ENCODE measurements at regions not wholly inside any gene's neighbourhood (a gene's known extent, or its start where the extent isn't known, plus 50 kb on each side); places are given as distances from the start of the nearest gene placed in this dataset.
"Not testable (repeated sequence)": the region's sequence is repeated elsewhere in the genome, so short reads cannot be mapped to it uniquely, and the experiment has no call there.

DNA sequence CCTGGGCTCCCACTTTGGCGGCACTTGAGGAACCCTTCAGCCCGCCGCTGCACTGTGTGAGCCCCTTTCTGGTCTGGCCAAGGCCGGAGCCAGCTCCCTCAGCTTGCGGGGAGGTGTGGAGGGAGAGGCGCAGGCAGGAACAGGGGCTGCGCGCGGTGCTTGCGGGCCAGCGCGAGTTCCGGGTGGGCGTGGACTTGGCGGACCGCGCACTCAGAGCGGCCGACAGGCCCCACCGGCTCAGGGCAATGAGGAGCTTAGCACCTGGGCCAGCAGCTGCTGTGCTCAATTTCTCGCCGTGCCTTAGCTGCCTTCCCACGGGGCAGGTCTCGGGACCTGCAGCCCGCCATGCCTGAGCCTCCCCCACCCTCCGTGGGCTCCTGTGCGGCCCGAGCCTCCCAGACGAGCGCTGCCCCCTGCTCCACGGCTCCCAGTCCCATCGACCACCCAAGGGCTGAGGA, 324.8 kb downstream of the RAD51AP2 start:
- H3K27me3 Mint-ChIP-seq (ENCODE audit: low read depth); CTCF ChIA-PET; DNase-seq; H3K36me3 Mint-ChIP-seq (ENCODE audit: low read depth); intact Hi-C loops (cut with micrococcal nuclease); H3K4me3 Mint-ChIP-seq; H3K4me1 Mint-ChIP-seq (ENCODE audit: low read depth); H3K27ac Mint-ChIP-seq; H3K9me3 Mint-ChIP-seq: not testable (repeated sequence)

DNA sequence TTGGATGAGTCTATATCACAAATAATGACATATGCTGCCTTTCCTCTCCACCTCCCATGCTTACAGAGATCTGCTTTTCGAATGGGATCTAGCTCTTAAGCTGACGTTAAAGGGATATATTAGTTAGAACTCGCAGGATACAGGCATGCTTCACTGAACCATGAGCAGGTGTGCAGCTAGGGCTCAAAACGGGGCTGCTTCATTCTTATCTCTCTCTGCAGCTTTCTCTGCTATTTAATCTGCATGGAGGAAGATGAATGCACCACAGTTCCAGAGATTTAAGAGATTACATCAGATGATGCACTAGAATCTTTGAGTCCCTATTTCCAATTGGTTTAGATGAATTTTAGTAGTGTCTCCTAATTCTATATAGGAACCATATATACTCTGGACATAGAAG, 327.0 kb downstream of the RAD51AP2 start:
- no peak for DNase-seq
- Mint-ChIP-seq H3K27me3 (ENCODE audit: low read depth) (no peaks in the 10 kb centered on the region), H3K36me3 (ENCODE audit: low read depth) (no peaks in the 10 kb centered on the region), H3K4me3 (no peak overlapping the region), H3K27ac (no peak overlapping the region), H3K4me1 (ENCODE audit: low read depth) (no peaks in the 10 kb centered on the region), H3K9me3 (peaks cover 2% of the 10 kb centered on the region)
- CTCF ChIA-PET = no interaction called here
- intact Hi-C loops (cut with micrococcal nuclease) = no loop called here

DNA sequence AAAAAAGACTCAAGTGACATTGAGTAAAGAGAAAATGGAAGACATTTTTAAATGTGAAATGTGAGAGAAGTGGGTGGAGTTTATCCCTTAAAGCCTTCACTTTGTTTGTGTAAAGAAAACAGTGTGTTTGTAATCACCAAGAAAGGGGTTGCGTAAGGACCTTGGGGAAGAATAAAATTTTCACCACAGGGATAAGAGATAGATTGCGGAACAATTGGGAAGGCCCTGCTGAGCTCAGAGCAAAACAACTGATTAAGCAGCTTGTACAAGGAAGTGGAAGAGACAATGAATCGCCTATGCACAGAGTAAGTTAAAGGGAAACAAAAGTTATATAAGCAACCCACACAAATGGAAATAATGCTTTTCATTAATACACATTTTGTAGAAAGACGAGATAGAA, 327.7 kb downstream of the RAD51AP2 start:
- CTCF ChIA-PET = interaction anchor here (0.7 kb wide), 1 partner anchor 9 kb away, joined by 5 read pairs; no protein-coding TSS in a partner anchor
- Mint-ChIP-seq H3K36me3 (ENCODE audit: low read depth) (no peaks in the 10 kb centered on the region), H3K27me3 (ENCODE audit: low read depth) (no peaks in the 10 kb centered on the region), H3K9me3 (peaks cover 2% of the 10 kb centered on the region), H3K4me1 (ENCODE audit: low read depth) (no peaks in the 10 kb centered on the region), H3K27ac (no peak overlapping the region), H3K4me3 (no peak overlapping the region)
- intact Hi-C loops (cut with micrococcal nuclease) = no loop called here
- no peak for DNase-seq

DNA sequence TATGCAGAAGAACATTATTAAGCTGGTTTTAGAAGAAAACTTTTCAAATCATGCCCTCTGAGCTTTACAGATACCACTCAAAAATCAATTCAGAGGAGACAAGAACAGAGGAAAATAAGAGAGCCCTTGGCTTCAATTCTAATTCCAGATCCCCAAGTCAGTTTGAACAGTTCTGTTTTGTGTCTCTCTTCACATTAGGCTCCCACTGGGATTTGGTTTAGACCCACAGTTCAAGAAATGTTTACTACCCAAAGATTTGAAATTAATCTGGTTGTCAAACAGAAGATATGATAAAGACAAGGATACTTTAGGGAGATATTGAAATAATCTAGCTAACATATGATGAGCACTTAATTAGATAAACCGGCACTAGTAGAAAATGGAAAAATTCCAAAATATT, 329.5 kb downstream of the RAD51AP2 start:
- DNase-seq = no peak
- CTCF ChIA-PET = no interaction called here
- Mint-ChIP-seq H3K27me3 (ENCODE audit: low read depth) (no peaks in the 10 kb centered on the region), H3K4me3 (no peak overlapping the region), H3K9me3 (peaks cover 2% of the 10 kb centered on the region), H3K36me3 (ENCODE audit: low read depth) (no peaks in the 10 kb centered on the region), H3K27ac (no peak overlapping the region), H3K4me1 (ENCODE audit: low read depth) (no peaks in the 10 kb centered on the region)
- intact Hi-C loops (cut with micrococcal nuclease) = no loop called here

DNA sequence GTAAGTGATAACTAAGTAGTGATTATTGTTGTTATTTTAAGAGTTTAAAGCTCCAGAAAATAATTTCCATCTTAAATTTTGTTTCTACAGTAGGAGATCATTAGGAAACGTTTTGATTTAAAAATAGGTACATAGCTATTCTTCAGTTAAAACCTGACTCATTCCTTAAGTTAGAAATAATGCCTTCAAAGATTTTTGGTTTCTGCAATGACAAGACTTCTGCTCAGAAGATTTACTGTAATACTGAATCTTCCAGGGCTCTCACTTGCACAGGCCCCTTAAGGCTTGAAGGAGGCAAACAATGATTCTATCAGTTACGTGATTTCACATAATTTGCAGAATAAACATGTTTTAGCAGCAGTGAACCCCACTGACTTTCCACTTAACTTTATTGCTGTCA, 333.7 kb downstream of the RAD51AP2 start:
- CTCF ChIA-PET = interaction anchor here (0.9 kb wide), 2 partner anchors 39 to 125 kb away, joined by 3 to 4 read pairs; no protein-coding TSS in a partner anchor
- intact Hi-C loops (cut with micrococcal nuclease) = no loop called here
- H3K9me3 Mint-ChIP-seq = peaks cover 3% of the 10 kb centered on the region
- H3K27me3 Mint-ChIP-seq (ENCODE audit: low read depth) = no peaks in the 10 kb centered on the region
- no peaks in the 10 kb centered on the region for H3K36me3 Mint-ChIP-seq (ENCODE audit: low read depth)
- DNase-seq = no peak
- no peak overlapping the region for H3K4me3 Mint-ChIP-seq
- H3K4me1 Mint-ChIP-seq (ENCODE audit: low read depth) = no peaks in the 10 kb centered on the region
- H3K27ac Mint-ChIP-seq = no peak overlapping the region

DNA sequence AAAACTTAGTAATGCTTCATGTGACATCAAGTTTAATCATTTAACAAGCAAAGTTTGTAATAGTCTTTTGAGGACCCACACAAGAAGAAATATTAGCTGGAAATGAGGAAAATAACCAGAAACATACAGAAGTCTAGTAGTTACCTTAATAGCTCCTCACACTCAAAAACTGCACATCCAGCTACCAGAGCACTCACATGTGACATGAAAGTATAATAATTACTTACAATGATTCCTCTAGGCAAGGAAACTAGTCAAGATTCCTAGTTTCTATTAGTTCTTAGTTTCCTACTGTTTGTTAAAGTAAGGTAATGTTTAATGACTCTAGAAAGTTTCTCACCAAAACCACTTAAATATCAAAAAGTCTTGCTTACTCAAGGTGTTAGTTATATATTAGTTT, 335.8 kb downstream of the RAD51AP2 start:
- no peaks in the 10 kb centered on the region for H3K36me3 Mint-ChIP-seq (ENCODE audit: low read depth)
- H3K27me3 Mint-ChIP-seq (ENCODE audit: low read depth) = no peaks in the 10 kb centered on the region
- H3K9me3 Mint-ChIP-seq = peaks cover 3% of the 10 kb centered on the region
- no peak for DNase-seq
- no peak overlapping the region for H3K27ac Mint-ChIP-seq
- CTCF ChIA-PET = no interaction called here
- no peak overlapping the region for H3K4me3 Mint-ChIP-seq
- no peaks in the 10 kb centered on the region for H3K4me1 Mint-ChIP-seq (ENCODE audit: low read depth)
- intact Hi-C loops (cut with micrococcal nuclease) = no loop called here

DNA sequence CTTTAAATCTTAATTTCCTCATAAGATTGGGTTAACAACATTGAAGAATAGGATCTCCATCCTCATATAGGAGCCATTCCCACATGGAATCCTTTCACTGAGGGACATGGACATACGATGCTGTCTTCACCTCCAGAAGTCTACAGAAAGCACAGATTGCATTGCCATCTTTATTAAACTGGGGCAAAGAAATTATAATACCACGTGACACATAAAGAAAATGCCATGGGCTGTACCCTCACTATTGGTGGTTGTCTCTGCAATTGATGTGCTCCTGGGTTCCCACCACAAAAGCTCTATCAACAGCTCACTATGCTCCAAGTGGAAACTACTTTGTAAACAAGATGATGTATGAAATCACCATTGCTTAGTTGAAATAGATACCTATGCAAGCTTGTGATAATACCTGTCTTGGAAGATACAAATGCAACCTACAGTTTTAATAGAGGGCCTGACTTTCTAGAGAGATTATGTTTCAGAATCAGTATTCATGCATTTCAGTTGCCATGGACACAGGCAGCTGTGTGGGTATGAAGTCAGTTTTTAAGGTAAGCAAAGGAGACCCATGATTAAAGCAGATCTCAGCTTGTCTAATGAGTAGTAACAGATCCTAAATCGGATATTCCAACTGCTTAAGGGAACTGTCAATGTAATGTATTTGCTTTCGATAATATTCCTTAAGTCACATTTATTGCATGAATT, 337.0 kb downstream of the RAD51AP2 start:
- intact Hi-C loops (cut with micrococcal nuclease) = no loop called here
- Mint-ChIP-seq H3K4me1 (ENCODE audit: low read depth) (no peaks in the 10 kb centered on the region), H3K27ac (no peak overlapping the region), H3K4me3 (no peak overlapping the region), H3K9me3 (peaks cover 3% of the 10 kb centered on the region), H3K36me3 (ENCODE audit: low read depth) (no peaks in the 10 kb centered on the region), H3K27me3 (ENCODE audit: low read depth) (no peaks in the 10 kb centered on the region)
- DNase-seq = no peak
- CTCF ChIA-PET = no interaction called here

DNA sequence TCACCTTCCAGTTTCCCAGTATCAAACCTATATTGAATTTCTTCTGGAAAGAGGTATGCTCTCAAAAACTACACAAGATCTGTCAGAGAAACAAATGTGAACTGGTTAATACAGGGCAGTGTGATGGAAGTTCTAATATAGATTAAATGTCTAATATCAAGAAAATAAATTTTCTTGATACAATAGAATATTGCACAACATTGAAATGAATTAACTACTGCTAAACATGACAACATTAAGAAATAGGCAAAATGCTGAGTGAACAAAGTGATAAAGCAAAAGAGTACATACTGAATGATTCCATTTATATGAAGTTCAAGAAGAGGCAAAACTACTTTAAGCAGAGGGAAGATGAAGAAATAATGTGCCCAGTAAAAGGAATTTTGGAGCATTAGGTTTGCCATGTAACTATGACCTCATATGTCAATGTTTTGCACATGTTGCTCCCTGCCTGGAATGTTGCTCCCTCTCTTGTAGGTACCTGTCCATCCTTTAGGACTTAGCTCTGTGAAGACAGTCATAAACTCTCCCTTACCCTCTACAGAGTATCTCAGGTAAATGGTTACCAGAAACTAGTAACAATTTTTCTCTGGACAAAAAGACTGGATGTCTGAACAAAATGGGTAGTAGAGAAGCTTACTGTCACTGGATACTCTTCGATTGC, 339.0 kb downstream of the RAD51AP2 start:
- Mint-ChIP-seq H3K4me1 (ENCODE audit: low read depth) (no peaks in the 10 kb centered on the region), H3K27me3 (ENCODE audit: low read depth) (no peaks in the 10 kb centered on the region), H3K27ac (no peak overlapping the region), H3K36me3 (ENCODE audit: low read depth) (no peaks in the 10 kb centered on the region), H3K9me3 (peaks cover 3% of the 10 kb centered on the region), H3K4me3 (no peak overlapping the region)
- CTCF ChIA-PET = no interaction called here
- intact Hi-C loops (cut with micrococcal nuclease) = no loop called here
- DNase-seq = no peak

DNA sequence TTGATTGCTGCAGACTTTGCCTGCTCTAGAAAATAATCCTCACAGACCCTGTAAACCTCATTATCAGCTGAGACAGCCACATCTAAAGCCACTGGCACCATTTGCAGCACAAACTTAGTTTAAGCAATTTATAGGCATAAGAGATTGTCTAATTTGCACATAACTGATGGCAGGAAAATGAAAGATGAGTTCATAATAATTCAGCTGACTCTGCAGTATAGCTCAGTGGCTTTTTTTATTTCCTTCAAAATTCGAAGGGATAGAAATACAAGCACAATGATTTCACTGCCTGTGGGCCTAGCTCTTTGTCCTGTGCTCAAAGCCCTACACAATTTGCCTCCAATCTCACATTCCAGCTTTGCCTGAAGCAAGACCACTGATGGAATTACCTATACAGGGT, 341.2 kb downstream of the RAD51AP2 start:
- no peaks in the 10 kb centered on the region for H3K36me3 Mint-ChIP-seq (ENCODE audit: low read depth)
- peaks cover 3% of the 10 kb centered on the region for H3K9me3 Mint-ChIP-seq
- H3K4me1 Mint-ChIP-seq (ENCODE audit: low read depth) = no peaks in the 10 kb centered on the region
- intact Hi-C loops (cut with micrococcal nuclease) = no loop called here
- no peak overlapping the region for H3K27ac Mint-ChIP-seq
- CTCF ChIA-PET = no interaction called here
- H3K4me3 Mint-ChIP-seq = no peak overlapping the region
- DNase-seq = no peak
- no peaks in the 10 kb centered on the region for H3K27me3 Mint-ChIP-seq (ENCODE audit: low read depth)

DNA sequence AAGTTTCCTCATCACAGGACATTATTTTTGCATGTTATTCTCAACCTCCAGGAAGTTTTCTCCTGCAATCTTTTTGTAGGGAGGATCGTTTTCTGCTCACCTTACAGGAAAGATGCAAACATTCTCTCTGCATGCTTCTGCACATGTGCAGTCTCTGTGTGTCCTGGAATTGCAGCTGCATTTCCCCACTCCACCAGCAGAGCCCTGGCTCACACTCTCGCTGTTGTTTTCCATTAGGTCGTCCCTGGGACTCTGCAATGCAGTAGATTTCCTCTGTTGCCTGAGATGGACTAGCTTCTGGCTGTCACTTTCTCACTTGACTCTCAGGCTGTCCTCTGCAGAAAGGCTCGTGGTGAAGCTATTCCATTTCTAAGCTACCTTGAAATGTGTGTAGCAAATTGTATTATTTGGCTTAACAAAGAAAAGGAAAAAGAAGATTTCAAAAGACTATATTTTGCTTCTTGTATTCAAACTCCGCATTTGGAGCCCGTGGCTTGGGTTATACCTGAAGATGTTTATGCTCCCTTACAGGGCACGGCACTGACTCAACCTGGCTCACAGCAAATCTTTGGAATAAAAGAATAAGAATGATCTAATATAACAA, 346.7 kb downstream of the RAD51AP2 start:
- Mint-ChIP-seq H3K27ac (no peak overlapping the region), H3K4me1 (ENCODE audit: low read depth) (no peaks in the 10 kb centered on the region), H3K4me3 (no peak overlapping the region), H3K36me3 (ENCODE audit: low read depth) (no peaks in the 10 kb centered on the region), H3K9me3 (no peaks in the 10 kb centered on the region), H3K27me3 (ENCODE audit: low read depth) (no peaks in the 10 kb centered on the region)
- intact Hi-C loops (cut with micrococcal nuclease) = no loop called here
- no peak for DNase-seq
- CTCF ChIA-PET = no interaction called here

DNA sequence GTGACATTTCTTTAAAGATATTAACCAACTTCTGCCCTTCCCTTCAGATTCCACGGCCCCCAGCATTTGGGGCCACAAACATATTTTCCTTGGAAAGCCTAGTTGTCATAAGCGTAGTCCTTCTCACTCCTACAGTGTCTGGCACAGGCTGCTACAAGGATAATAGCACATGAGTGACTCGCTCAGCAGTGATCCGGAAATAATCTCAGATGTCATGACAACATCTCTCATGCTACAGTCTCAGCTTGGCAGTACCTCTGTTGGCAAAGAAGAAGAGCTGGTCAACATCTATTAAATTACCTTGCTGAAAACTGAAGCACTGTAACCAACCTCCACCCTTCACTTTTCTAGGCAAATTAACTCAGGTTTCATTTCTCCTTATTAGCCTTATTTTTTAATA, 351.7 kb downstream of the RAD51AP2 start:
- H3K27ac Mint-ChIP-seq = no peak overlapping the region
- no peaks in the 10 kb centered on the region for H3K27me3 Mint-ChIP-seq (ENCODE audit: low read depth)
- DNase-seq = no peak
- CTCF ChIA-PET = interaction anchor here (1.3 kb wide), 1 partner anchor 9 kb away, joined by 3 read pairs; no protein-coding TSS in a partner anchor
- H3K36me3 Mint-ChIP-seq (ENCODE audit: low read depth) = no peaks in the 10 kb centered on the region
- no peak overlapping the region for H3K4me3 Mint-ChIP-seq
- intact Hi-C loops (cut with micrococcal nuclease) = no loop called here
- H3K4me1 Mint-ChIP-seq (ENCODE audit: low read depth) = no peaks in the 10 kb centered on the region
- H3K9me3 Mint-ChIP-seq = no peaks in the 10 kb centered on the region

DNA sequence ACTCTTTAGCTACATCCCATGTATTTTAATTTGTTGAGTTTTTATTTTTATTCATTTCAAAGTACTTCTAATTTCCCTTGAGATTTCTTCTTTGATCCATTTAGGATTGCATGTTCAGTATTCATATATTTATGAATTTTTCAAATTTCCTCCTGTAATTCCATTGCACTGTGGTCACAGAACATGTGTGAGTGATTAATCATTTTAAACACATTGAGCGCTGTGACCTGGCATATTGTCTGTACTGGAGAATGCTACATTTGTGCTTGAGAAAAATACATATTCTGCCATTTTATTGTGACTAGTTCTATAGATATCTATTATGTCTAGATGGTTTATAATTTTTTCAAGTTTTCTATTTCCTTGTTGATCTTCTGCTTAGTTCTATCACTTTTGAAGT, 353.7 kb downstream of the RAD51AP2 start:
- no peak for DNase-seq
- H3K9me3 Mint-ChIP-seq = no peaks in the 10 kb centered on the region
- intact Hi-C loops (cut with micrococcal nuclease) = no loop called here
- no peak overlapping the region for H3K4me3 Mint-ChIP-seq
- H3K4me1 Mint-ChIP-seq (ENCODE audit: low read depth) = no peaks in the 10 kb centered on the region
- H3K36me3 Mint-ChIP-seq (ENCODE audit: low read depth) = no peaks in the 10 kb centered on the region
- no peaks in the 10 kb centered on the region for H3K27me3 Mint-ChIP-seq (ENCODE audit: low read depth)
- CTCF ChIA-PET = no interaction called here
- no peak overlapping the region for H3K27ac Mint-ChIP-seq

DNA sequence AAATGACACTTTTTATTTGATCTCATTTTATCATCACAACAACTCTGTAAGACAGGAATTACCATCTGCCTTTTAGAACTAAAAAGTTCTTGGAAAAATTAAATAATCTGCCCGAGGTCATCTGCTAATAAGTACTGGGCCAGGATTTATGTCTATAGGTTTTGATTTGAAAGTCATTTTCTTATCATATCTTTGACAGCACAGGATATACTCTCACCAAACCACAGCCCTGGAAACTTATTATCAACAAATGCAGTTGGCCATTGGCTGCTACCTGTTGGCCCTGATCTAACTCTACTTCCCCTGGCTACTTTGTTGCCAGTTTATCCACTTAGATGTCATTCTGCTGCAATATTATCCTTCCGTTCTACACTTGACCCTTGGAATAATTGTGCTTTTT, 354.6 kb downstream of the RAD51AP2 start:
- H3K4me1 Mint-ChIP-seq (ENCODE audit: low read depth) = no peaks in the 10 kb centered on the region
- H3K36me3 Mint-ChIP-seq (ENCODE audit: low read depth) = no peaks in the 10 kb centered on the region
- no peak overlapping the region for H3K4me3 Mint-ChIP-seq
- DNase-seq = no peak
- H3K9me3 Mint-ChIP-seq = no peaks in the 10 kb centered on the region
- CTCF ChIA-PET = no interaction called here
- no peak overlapping the region for H3K27ac Mint-ChIP-seq
- H3K27me3 Mint-ChIP-seq (ENCODE audit: low read depth) = no peaks in the 10 kb centered on the region
- intact Hi-C loops (cut with micrococcal nuclease) = no loop called here

Measured in activated naive CD4-positive, alpha-beta T cell treated with anti-CD3 and anti-CD28 coated beads for 36 hours (primary cell).